ENCODE measurements at regions not wholly inside any gene's neighbourhood (a gene's known extent, or its start where the extent isn't known, plus 50 kb on each side); places are given as distances from the start of the nearest gene placed in this dataset.
"Not testable (repeated sequence)": the region's sequence is repeated elsewhere in the genome, so short reads cannot be mapped to it uniquely, and the experiment has no call there.

DNA sequence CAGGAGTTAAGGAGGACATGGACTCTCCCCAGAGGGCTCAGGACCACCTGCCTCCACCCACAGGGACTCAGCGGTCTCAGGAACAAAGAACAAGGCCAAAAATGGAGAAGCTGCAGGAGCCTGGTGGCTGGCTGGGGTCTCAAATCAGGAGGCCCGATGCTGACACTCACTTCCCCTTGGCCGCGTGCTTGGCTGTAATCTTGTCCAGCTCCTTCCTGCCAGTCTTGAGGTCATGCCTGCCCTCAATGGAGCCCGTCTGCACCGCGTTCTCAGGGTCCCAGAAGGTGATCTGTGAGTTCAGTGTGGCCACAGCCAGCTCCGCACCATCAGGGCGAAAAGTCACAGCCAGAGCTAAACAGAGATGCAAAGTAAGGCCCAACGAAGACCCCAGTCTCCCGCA lies 5381.9 kb upstream of the TPTE start:
- TF ChIP-seq, protein P1, sequence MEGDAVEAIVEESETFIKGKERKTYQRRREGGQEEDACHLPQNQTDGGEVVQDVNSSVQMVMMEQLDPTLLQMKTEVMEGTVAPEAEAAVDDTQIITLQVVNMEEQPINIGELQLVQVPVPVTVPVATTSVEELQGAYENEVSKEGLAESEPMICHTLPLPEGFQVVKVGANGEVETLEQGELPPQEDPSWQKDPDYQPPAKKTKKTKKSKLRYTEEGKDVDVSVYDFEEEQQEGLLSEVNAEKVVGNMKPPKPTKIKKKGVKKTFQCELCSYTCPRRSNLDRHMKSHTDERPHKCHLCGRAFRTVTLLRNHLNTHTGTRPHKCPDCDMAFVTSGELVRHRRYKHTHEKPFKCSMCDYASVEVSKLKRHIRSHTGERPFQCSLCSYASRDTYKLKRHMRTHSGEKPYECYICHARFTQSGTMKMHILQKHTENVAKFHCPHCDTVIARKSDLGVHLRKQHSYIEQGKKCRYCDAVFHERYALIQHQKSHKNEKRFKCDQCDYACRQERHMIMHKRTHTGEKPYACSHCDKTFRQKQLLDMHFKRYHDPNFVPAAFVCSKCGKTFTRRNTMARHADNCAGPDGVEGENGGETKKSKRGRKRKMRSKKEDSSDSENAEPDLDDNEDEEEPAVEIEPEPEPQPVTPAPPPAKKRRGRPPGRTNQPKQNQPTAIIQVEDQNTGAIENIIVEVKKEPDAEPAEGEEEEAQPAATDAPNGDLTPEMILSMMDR (optimal IDR thresholded peaks at IDR 0.05 in 1 of 3, IDR thresholded peaks at IDR 0.05 in 1 of 3, conservative IDR thresholded peaks at IDR 0.05 in 1 of 3; ENCODE audit: extremely low read depth in 1 of 3, insufficient read depth in 2 of 3, low read length in 3 of 3) = not testable (repeated sequence)
- TF ChIP-seq EZH2 (IDR thresholded peaks at IDR 0.05; ENCODE audit: low read length) = not testable (repeated sequence)

Measured in keratinocyte (primary cell).